WTC11 (cell line): ENCODE measurements at regions not wholly inside any gene's neighbourhood (a gene's known extent, or its start where the extent isn't known, plus 50 kb on each side); places are given as distances from the start of the nearest gene placed in this dataset.
"Not testable (repeated sequence)": the region's sequence is repeated elsewhere in the genome, so short reads cannot be mapped to it uniquely, and the experiment has no call there.

Experiments
- ATAC-seq: fragments of 200-7000 bp; cut with Tn5 transposase; 2 replicates; pipeline ENCODE4 v1.10.0; 2021; ENCODE audit warnings: mild to moderate bottlenecking, moderate library complexity
- CTCF ChIA-PET: fragments of 300-600 bp; sonication (Branson Sonifier 250); formaldehyde crosslinking; loops from one replicate; lab custom pipeline; 2021; ENCODE audit warnings: antibody characterized with exemption; lab: Charles Lee
- POLR2A ChIA-PET: fragments of 350-600 bp; sonication (Branson Sonifier 250); formaldehyde crosslinking; loops from one replicate; lab custom pipeline; 2021; ENCODE audit warnings: antibody characterized with exemption; lab: Charles Lee
- DNase-seq: peaks from one replicate; pipeline ENCODE4 v3.0.0; 2021; ENCODE audit warnings: low spot score
- H3K27ac Mint-ChIP-seq: 2 replicates; pipeline ENCODE4 v1.8.0; 2021; ENCODE audit warnings: mixed read lengths
- H3K27me3 Mint-ChIP-seq: 2 replicates; pipeline ENCODE4 v1.8.0; 2021; ENCODE audit warnings: low read depth, mild to moderate bottlenecking, moderate library complexity, mixed read lengths
- H3K36me3 Mint-ChIP-seq: 2 replicates; pipeline ENCODE4 v1.8.0; 2021; ENCODE audit warnings: mixed read lengths
- H3K4me1 Mint-ChIP-seq: 2 replicates; pipeline ENCODE4 v1.8.0; 2022; ENCODE audit warnings: mixed read lengths
- H3K4me3 Mint-ChIP-seq: 2 replicates; pipeline ENCODE4 v1.8.0; 2021; ENCODE audit warnings: mild to moderate bottlenecking, moderate library complexity, mixed read lengths
- H3K9me3 Mint-ChIP-seq: 2 replicates; pipeline ENCODE4 v1.8.0; 2021; ENCODE audit warnings: mixed read lengths
- CREM ChIP-seq: sonication (generic); formaldehyde crosslinking; IDR thresholded peaks from 2 replicates; pipeline ENCODE4 v1.8.1; 2022; ENCODE audit warnings: mild to moderate bottlenecking, missing genetic modification reagents, moderate library complexity
- ESRRA ChIP-seq: sonication (generic); formaldehyde crosslinking; IDR thresholded peaks from 2 replicates; pipeline ENCODE4 v1.8.1; 2022; ENCODE audit warnings: mild to moderate bottlenecking, missing genetic modification reagents, borderline replicate concordance
- HMGA2 ChIP-seq: fragments of 250-450 bp; sonication (Bioruptor Pico); IDR thresholded peaks from 2 replicates; pipeline ENCODE4 v1.4.0; 2021; ENCODE audit warnings: mild to moderate bottlenecking, moderate library complexity
- MXD4 ChIP-seq: fragments of 250-450 bp; sonication (Bioruptor Pico); IDR thresholded peaks from 2 replicates; pipeline ENCODE4 v1.8.0; 2021; ENCODE audit warnings: mild to moderate bottlenecking, moderate library complexity, borderline replicate concordance
- MYBL2 ChIP-seq: sonication (generic); formaldehyde crosslinking; IDR thresholded peaks from 2 replicates; pipeline ENCODE4 v1.8.1; 2023; ENCODE audit warnings: mild to moderate bottlenecking, moderate library complexity, missing genetic modification reagents
- NFYB ChIP-seq: sonication (generic); formaldehyde crosslinking; conservative IDR thresholded peaks from 2 replicates; pipeline ENCODE4 v1.8.0; 2022; ENCODE audit warnings: low read depth, missing genetic modification reagents
- TEAD4 ChIP-seq: sonication (generic); formaldehyde crosslinking; IDR thresholded peaks from 2 replicates; pipeline ENCODE4 v1.8.0; 2022; ENCODE audit warnings: mild to moderate bottlenecking, missing genetic modification reagents
- ZNF121 ChIP-seq: sonication (generic); formaldehyde crosslinking; IDR thresholded peaks from 2 replicates; pipeline ENCODE4 v1.8.0; 2023; ENCODE audit warnings: missing genetic modification reagents
- ZNF138 ChIP-seq: sonication (generic); formaldehyde crosslinking; conservative IDR thresholded peaks from 2 replicates; pipeline ENCODE4 v1.8.1; 2022; ENCODE audit warnings: mild to moderate bottlenecking, moderate library complexity, missing genetic modification reagents
- ZNF396 ChIP-seq: fragments of 250-450 bp; sonication (Bioruptor Pico); IDR thresholded peaks from 2 replicates; pipeline ENCODE4 v1.8.0; 2021; ENCODE audit warnings: mild to moderate bottlenecking, moderate library complexity, borderline replicate concordance
- ZNF416 ChIP-seq: fragments of 250-450 bp; sonication (Bioruptor Pico); IDR thresholded peaks from 2 replicates; pipeline ENCODE4 v1.9.0; 2021; ENCODE audit warnings: mild to moderate bottlenecking, inconsistent platforms
- ZNF423 ChIP-seq: fragments of 250-450 bp; sonication (Bioruptor Pico); IDR thresholded peaks from 2 replicates; pipeline ENCODE4 v2.1.2; 2022; ENCODE audit warnings: mild to moderate bottlenecking, moderate library complexity
- ZNF671 ChIP-seq: fragments of 250-450 bp; sonication (Bioruptor Pico); IDR thresholded peaks from 2 replicates; pipeline ENCODE4 v1.8.0; 2021; ENCODE audit warnings: mild to moderate bottlenecking
- TF ChIP-seq, protein P1 (sequence below): sonication (generic); formaldehyde crosslinking; IDR thresholded peaks from 2 replicates; pipeline ENCODE4 v1.8.0; 2022; ENCODE audit warnings: mild to moderate bottlenecking, missing genetic modification reagents
- TF ChIP-seq, protein P2 (sequence below): fragments of 200-600 bp; IDR thresholded peaks from 2 replicates; pipeline ENCODE4 v1.8.0; 2022; ENCODE audit warnings: antibody characterized with exemption
- TF ChIP-seq, protein P3 (sequence below): fragments of 250-450 bp; sonication (Bioruptor Pico); IDR thresholded peaks from 2 replicates; pipeline ENCODE4 v1.9.0; 2021; ENCODE audit warnings: mild to moderate bottlenecking
- TF ChIP-seq, protein P4 (sequence below): sonication (generic); formaldehyde crosslinking; IDR thresholded peaks from 2 replicates; pipeline ENCODE4 v1.8.1; 2023; ENCODE audit warnings: mild to moderate bottlenecking, missing genetic modification reagents, moderate library complexity
- TF ChIP-seq, protein P5 (sequence below): fragments of 250-450 bp; sonication (Bioruptor Pico); IDR thresholded peaks from 2 replicates; pipeline ENCODE4 v2.1.2; 2022; ENCODE audit warnings: mild to moderate bottlenecking, moderate library complexity
- TF ChIP-seq, protein P6 (sequence below): sonication (generic); formaldehyde crosslinking; IDR thresholded peaks from 2 replicates; pipeline ENCODE4 v1.8.1; 2023; ENCODE audit warnings: mild to moderate bottlenecking, missing genetic modification reagents
- TF ChIP-seq, protein P7 (sequence below): sonication (generic); formaldehyde crosslinking; IDR thresholded peaks from 2 replicates; pipeline ENCODE4 v1.8.0; 2022; ENCODE audit warnings: mild to moderate bottlenecking, missing genetic modification reagents

DNA sequence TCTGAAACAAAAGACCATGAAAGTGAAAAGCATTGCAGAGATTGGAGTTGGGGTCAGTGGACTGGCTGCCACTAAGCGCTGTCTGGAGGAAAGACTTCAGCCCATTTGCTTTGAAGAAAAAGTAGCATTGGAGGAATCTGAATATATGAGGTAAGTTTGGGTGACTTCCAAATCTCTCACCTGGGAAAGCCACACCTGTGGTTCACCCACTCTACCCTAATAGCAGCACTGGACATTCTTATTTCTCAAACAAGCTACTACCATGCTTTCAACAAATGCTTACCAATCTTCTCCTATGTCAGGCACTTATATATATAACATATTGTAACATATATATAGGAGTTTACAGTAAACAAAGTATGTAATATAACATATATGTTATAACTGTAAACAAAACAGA lies 76.0 kb upstream of the POGK start (continued):
- TF ChIP-seq, protein P1, sequence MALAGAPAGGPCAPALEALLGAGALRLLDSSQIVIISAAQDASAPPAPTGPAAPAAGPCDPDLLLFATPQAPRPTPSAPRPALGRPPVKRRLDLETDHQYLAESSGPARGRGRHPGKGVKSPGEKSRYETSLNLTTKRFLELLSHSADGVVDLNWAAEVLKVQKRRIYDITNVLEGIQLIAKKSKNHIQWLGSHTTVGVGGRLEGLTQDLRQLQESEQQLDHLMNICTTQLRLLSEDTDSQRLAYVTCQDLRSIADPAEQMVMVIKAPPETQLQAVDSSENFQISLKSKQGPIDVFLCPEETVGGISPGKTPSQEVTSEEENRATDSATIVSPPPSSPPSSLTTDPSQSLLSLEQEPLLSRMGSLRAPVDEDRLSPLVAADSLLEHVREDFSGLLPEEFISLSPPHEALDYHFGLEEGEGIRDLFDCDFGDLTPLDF (CRISPR knock-in tag) = no peak
- TF ChIP-seq ZNF121 (CRISPR knock-in tag) = no peak
- TF ChIP-seq HMGA2 = no peak
- no peak for TF ChIP-seq ESRRA (CRISPR knock-in tag)
- TF ChIP-seq MXD4 = no peak
- TF ChIP-seq, protein P2, sequence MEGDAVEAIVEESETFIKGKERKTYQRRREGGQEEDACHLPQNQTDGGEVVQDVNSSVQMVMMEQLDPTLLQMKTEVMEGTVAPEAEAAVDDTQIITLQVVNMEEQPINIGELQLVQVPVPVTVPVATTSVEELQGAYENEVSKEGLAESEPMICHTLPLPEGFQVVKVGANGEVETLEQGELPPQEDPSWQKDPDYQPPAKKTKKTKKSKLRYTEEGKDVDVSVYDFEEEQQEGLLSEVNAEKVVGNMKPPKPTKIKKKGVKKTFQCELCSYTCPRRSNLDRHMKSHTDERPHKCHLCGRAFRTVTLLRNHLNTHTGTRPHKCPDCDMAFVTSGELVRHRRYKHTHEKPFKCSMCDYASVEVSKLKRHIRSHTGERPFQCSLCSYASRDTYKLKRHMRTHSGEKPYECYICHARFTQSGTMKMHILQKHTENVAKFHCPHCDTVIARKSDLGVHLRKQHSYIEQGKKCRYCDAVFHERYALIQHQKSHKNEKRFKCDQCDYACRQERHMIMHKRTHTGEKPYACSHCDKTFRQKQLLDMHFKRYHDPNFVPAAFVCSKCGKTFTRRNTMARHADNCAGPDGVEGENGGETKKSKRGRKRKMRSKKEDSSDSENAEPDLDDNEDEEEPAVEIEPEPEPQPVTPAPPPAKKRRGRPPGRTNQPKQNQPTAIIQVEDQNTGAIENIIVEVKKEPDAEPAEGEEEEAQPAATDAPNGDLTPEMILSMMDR = no peak
- TF ChIP-seq, protein P3, sequence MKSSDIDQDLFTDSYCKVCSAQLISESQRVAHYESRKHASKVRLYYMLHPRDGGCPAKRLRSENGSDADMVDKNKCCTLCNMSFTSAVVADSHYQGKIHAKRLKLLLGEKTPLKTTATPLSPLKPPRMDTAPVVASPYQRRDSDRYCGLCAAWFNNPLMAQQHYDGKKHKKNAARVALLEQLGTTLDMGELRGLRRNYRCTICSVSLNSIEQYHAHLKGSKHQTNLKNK (CRISPR knock-in tag) = no peak
- TF ChIP-seq, protein P4, sequence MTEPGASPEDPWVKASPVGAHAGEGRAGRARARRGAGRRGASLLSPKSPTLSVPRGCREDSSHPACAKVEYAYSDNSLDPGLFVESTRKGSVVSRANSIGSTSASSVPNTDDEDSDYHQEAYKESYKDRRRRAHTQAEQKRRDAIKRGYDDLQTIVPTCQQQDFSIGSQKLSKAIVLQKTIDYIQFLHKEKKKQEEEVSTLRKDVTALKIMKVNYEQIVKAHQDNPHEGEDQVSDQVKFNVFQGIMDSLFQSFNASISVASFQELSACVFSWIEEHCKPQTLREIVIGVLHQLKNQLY (CRISPR knock-in tag) = no peak
- TF ChIP-seq ZNF416 (CRISPR knock-in tag) = no peak

DNA sequence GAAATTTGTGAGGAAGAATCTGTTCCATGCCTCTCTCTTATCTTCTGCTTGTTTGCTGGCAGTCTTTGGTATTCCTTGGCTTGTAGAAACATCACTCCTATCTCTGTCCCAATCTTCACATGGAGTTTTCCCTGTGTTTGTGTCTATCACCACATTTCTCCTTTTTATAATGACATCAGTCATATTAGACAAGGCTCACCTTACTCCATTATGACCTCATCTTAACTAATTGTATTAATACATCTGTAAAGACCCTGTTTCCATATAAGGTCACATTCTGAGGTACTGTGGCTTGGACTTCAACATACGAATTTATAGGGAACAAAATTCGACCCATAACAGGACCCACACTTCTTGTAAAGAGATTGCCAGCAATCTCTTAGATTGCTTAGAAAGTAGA lies 72.3 kb upstream of the POGK start:
- ATAC-seq = no peak
- ChIA-PET POLR2A (no interaction called here), CTCF (no interaction called here)
- H3K27ac Mint-ChIP-seq = no peak overlapping the region
- no peaks in the 10 kb centered on the region for H3K36me3 Mint-ChIP-seq
- H3K9me3 Mint-ChIP-seq = peaks cover 19% of the 10 kb centered on the region
- DNase-seq = no peak
- no peak overlapping the region for H3K4me3 Mint-ChIP-seq
- H3K4me1 Mint-ChIP-seq = no peaks in the 10 kb centered on the region
- TF ChIP-seq ZNF671 (CRISPR knock-in tag) (no peak), MXD4 (no peak), TEAD4 (no peak)
- H3K27me3 Mint-ChIP-seq = peaks cover 4% of the 10 kb centered on the region

DNA sequence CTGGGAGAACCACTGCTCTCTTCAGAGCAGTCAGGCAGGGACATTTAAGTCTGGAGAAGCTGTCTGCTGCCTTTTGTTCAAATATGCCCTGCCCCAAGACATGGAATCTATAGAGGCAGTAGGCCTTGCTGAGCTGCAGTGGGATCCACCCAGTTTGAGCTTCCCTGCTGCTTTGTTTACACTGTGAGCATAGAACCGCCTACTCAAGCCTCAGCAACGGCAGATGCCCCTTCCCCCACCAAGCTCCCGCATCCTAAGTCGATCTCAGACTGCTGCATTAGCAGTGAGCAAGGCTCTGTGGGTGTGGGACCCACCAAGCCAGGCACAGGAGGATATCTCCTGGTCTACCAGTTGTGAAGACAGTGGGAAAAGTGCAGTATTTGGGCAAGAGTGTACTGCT lies 54.6 kb upstream of the POGK start:
- H3K27me3 Mint-ChIP-seq, ATAC-seq, POLR2A ChIA-PET, H3K36me3 Mint-ChIP-seq, H3K27ac Mint-ChIP-seq, H3K4me3 Mint-ChIP-seq: not testable (repeated sequence)
- peaks cover 20% of the 10 kb centered on the region for H3K4me1 Mint-ChIP-seq
- H3K9me3 Mint-ChIP-seq = peaks cover 22% of the 10 kb centered on the region
- CTCF ChIA-PET = interaction anchor here (0.9 kb wide), 1 partner anchor 272 kb away, joined by 3 read pairs; no protein-coding TSS in a partner anchor
- peak; percentile 28 for DNase-seq

DNA sequence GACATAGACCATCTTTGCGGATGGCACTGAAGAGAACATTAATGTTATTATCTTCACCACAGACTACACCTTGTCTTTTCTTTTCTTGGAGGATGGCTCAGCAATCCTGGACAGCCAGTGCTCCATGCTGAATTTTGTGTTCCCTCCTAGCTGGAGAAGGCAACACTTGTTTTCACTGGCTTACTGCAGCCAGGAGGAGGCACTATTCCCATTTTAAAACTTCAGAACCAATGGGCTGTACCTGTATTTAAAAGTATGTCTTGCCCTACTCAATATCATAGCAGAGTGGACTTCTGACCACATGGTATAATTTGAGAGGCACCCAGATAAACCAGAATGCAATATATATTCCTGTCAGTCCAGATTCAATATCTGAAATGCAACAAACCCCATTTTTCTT lies 53.3 kb upstream of the POGK start:
- Mint-ChIP-seq H3K4me1 (peaks cover 20% of the 10 kb centered on the region), H3K27me3 (no peaks in the 10 kb centered on the region; the same call in 1 of the 2 replicates), H3K4me3 (no peak overlapping the region), H3K36me3 (no peaks in the 10 kb centered on the region), H3K9me3 (peaks cover 15% of the 10 kb centered on the region), H3K27ac (no peak overlapping the region)
- TF ChIP-seq ZNF423 = no peak
- TF ChIP-seq, protein P5, sequence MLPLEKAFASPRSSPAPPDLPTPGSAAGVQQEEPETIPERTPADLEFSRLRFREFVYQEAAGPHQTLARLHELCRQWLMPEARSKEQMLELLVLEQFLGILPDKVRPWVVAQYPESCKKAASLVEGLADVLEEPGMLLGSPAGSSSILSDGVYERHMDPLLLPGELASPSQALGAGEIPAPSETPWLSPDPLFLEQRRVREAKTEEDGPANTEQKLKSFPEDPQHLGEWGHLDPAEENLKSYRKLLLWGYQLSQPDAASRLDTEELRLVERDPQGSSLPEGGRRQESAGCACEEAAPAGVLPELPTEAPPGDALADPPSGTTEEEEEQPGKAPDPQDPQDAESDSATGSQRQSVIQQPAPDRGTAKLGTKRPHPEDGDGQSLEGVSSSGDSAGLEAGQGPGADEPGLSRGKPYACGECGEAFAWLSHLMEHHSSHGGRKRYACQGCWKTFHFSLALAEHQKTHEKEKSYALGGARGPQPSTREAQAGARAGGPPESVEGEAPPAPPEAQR (CRISPR knock-in tag) = no peak
- TF ChIP-seq CREM (CRISPR knock-in tag) = no peak
- TF ChIP-seq, protein P6, sequence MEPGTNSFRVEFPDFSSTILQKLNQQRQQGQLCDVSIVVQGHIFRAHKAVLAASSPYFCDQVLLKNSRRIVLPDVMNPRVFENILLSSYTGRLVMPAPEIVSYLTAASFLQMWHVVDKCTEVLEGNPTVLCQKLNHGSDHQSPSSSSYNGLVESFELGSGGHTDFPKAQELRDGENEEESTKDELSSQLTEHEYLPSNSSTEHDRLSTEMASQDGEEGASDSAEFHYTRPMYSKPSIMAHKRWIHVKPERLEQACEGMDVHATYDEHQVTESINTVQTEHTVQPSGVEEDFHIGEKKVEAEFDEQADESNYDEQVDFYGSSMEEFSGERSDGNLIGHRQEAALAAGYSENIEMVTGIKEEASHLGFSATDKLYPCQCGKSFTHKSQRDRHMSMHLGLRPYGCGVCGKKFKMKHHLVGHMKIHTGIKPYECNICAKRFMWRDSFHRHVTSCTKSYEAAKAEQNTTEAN (CRISPR knock-in tag) = no peak
- no peak for TF ChIP-seq NFYB (CRISPR knock-in tag)
- no peak for TF ChIP-seq ZNF121 (CRISPR knock-in tag)
- TF ChIP-seq, protein P7, sequence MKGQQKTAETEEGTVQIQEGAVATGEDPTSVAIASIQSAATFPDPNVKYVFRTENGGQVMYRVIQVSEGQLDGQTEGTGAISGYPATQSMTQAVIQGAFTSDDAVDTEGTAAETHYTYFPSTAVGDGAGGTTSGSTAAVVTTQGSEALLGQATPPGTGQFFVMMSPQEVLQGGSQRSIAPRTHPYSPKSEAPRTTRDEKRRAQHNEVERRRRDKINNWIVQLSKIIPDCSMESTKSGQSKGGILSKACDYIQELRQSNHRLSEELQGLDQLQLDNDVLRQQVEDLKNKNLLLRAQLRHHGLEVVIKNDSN = no peak
- TF ChIP-seq ZNF396 (CRISPR knock-in tag) = no peak
- no peak for TF ChIP-seq ZNF138 (CRISPR knock-in tag)
- TF ChIP-seq MYBL2 = no peak
- no peak; the same call in 1 of the 2 replicates for ATAC-seq
- POLR2A ChIA-PET = no interaction called here
- DNase-seq = no peak
- CTCF ChIA-PET = interaction anchor here (0.6 to 1.3 kb wide), 3 partner anchors 21 to 53 kb away, joined by 3 read pairs; no protein-coding TSS in a partner anchor
